ENCODE measurements at regions not wholly inside any gene's neighbourhood (a gene's known extent, or its start where the extent isn't known, plus 50 kb on each side); places are given as distances from the start of the nearest gene placed in this dataset.

DNA sequence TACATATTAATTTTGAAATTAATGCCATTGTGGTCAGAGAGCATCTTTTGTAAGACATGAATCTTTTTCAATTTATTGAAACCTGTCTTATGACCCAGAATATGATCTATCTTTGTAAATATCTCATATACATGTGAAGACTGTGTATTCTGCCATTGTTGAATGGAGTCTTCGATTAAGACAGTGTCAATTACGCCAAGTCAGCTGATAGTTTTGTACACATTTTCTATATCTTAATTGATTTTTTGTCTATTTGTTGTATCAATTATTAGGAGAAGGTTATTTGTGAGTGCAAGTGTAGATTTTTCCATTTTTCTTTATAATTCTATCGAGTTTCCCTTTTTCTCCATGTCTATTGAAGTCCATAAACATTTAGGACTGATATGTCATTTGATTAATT is 471.6 kb downstream of the MED10 start:
- TF ChIP-seq, protein P1, sequence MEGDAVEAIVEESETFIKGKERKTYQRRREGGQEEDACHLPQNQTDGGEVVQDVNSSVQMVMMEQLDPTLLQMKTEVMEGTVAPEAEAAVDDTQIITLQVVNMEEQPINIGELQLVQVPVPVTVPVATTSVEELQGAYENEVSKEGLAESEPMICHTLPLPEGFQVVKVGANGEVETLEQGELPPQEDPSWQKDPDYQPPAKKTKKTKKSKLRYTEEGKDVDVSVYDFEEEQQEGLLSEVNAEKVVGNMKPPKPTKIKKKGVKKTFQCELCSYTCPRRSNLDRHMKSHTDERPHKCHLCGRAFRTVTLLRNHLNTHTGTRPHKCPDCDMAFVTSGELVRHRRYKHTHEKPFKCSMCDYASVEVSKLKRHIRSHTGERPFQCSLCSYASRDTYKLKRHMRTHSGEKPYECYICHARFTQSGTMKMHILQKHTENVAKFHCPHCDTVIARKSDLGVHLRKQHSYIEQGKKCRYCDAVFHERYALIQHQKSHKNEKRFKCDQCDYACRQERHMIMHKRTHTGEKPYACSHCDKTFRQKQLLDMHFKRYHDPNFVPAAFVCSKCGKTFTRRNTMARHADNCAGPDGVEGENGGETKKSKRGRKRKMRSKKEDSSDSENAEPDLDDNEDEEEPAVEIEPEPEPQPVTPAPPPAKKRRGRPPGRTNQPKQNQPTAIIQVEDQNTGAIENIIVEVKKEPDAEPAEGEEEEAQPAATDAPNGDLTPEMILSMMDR (conservative IDR thresholded peaks at IDR 0.05 in 1 of 2, IDR thresholded peaks at IDR 0.05 in 1 of 2; ENCODE audit: low read depth in 1 of 2, low read length in 2 of 2): no peak
- no peak for TF ChIP-seq EZH2 (IDR thresholded peaks at IDR 0.05; ENCODE audit: low read length, missing control alignments)

Measured in fibroblast of lung (primary cell).